Daoy (cell line): ENCODE measurements at regions not wholly inside any gene's neighbourhood (a gene's known extent, or its start where the extent isn't known, plus 50 kb on each side); places are given as distances from the start of the nearest gene placed in this dataset.
"Not testable (repeated sequence)": the region's sequence is repeated elsewhere in the genome, so short reads cannot be mapped to it uniquely, and the experiment has no call there.

Source experiments
- DNase-seq: peaks from one replicate; pipeline ENCODE4 v3.0.0-alpha.2; 2015; ENCODE audit warnings: low read depth

- DNase-seq = no peak
These were observed 582.6 kb downstream of the SLITRK6 start for GRCh38 chr13:85216576-85216975.

DNA sequence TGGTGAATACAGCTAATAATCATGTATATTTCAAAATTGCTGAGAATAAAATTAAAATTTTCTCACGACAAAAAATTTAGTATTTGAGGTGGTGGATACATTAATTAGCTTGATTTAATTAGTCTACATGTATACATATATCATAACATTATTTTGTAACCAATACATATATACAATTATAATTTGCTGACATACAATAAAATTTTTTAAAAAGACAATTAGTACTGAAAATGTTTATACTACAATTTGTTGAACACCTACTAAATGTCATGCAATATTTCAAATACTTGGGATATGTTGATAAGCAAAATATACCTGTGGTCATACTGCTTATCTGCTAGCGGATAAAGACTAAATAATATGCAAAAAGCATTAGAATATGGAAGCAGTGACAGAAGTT, 586.5 kb downstream of the SLITRK6 start:
- DNase-seq = no peak

DNA sequence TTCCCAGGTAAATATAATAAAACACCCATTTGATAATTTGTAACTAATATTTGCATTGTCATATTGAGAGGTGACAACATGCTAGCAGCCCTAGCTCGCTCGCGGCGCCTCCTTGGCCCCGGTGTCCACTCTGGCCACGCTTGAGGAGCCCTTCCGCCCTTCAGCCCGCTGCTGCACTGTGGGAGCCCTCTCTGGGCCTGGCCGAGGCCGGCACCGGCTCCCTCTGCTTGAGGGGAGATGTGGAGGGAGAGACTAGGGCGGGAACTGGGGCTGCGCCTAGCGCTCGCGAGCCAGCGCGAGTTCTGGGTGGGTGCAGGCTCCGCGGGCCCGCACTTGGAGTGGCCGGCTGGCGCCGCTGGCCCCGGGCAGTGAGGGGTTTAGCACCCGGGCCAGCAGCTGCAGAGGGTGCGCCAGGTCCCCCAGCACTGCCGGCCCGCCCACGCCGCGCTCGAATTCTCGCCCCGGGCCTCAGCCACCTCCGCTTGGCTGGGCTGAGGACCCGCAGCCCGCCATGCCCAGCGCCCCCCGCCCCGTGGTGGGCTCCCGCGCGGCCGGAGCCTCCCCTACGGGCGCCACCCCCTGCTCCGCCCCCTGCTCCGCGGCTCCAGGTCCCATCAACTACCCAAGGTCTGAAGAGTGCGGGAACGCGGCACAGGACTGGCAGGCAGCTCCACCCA, 594.4 kb downstream of the SLITRK6 start:
- DNase-seq = peak; percentile 24

GRCh38 chr13:85197431-85197830, 601.8 kb downstream of the SLITRK6 start:
- no peak for DNase-seq

GRCh38 chr13:85194482-85194881, 604.7 kb downstream of the SLITRK6 start:
- DNase-seq = no peak

DNA sequence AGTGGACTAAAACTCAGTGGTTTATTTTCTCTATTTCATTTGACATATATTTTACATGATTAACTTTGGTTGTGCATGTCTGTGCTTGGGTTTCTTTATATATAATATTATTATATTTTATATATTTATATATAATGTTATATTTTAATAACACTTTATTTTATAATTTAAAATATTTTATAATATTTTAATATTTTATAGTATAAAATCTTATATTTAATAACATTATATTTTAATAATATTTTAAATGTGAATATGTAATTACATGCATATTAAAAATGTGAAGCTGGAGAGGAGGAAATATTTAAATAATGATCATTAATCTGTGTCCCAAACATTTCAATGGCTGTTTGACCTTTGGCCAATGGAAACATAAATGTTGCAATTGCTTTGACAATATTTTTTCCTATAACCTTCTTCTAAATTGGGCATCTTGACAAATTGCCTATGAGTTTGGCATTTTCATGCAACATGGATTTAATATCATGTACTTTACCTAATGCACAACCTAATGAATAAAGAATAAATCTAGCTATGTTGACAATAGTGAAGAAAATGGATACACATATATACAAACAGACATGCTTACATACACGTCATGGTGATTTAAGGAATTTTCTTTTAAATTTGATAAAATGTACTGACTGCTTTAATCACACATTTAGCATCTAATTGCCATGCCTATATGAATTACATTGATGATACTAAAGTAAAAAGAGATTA, 607.1 kb downstream of the SLITRK6 start:
- no peak for DNase-seq

- DNase-seq = no peak
These were observed 612.7 kb downstream of the SLITRK6 start for GRCh38 chr13:85186356-85187045.

DNA sequence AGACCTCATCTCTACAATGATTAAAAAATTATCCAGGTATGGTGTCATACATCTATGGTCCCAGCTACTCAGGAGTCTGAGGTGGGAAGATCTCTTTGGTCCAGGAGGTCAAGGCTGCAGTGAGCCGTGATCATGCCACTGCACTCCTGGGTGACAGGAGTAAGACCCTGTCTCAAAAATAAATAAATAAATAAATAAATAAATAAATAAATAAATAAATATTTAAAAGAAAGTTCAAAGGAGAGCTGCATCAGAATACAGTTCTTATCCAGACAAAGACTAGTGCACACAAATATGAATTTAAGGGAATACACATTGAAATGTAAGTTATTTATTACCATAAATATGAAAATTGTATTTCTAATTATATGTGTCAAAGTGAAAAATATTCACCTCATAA, 624.9 kb downstream of the SLITRK6 start:
- no peak for DNase-seq

- DNase-seq = no peak
These were observed 628.8 kb downstream of the SLITRK6 start for GRCh38 chr13:85170372-85170771.

DNA sequence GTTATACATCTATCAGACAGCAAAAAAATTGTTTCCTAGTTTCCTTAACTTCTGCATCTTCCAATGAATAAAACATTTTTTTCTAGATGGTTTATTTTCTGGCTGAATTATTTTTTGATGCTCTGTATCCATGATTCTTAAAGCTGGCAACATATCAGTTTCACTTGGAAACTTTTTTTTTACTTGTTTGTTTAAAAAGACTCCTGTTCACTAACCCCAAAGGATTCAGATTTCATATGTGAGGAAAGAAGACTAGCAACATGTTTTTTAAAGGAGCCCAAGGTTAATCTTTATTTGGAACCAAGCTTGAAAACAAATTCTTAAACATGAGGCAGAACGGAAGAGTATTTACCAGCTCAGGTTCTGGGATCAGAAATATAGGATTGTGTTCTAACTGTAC, 632.3 kb downstream of the SLITRK6 start:
- no peak for DNase-seq

GRCh38 chr13:85163063-85163462, 636.2 kb downstream of the SLITRK6 start:
- no peak for DNase-seq

DNA sequence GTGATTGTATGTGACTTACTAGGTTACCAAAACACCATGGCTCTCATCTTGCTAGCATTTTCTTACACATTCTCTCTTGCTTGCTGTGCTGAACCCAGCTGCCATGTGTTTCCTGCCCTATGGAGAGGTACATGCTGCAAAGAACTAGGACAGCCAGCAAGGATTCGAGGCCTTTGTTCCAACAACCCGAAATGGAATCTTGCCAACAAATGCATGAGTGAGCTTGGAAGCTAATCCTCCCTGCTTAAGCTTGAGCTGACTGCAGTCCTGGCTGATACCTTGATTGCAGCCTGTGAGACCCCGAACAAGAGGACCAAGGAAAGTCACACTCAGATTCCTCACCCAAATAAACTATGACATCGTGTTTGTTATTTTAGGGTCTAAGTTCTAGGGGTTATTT, 651.2 kb downstream of the SLITRK6 start:
- peak; percentile 2 for DNase-seq

DNA sequence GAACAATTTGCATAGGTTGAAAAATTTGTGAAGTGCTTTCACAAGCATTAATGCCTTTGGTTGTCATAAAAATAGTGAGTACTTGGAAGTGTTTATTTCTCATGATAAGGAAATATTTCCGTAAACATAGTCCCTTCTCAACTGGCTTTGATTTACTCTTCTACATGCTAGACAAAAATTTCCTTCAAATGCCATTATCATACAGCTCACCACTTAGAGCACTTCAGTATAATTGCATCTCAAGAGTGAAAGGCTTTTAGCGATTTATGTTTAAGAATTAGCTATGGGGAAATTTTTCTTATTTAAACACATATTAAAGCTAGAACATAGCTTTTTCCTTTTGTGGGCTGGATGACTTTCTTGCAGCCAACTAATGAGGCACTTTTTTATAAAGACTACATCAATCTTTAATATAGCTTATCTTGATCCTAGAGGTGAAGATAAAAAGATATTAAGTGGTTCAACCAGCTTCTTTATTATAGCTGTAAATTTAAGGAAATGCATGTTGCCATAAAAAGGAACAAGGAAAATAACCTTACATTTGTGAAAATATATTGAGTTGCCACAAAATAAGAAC, 656.8 kb downstream of the SLITRK6 start:
- no peak for DNase-seq

GRCh38 chr13:85141401-85141800, 657.8 kb downstream of the SLITRK6 start:
- DNase-seq = no peak

DNA sequence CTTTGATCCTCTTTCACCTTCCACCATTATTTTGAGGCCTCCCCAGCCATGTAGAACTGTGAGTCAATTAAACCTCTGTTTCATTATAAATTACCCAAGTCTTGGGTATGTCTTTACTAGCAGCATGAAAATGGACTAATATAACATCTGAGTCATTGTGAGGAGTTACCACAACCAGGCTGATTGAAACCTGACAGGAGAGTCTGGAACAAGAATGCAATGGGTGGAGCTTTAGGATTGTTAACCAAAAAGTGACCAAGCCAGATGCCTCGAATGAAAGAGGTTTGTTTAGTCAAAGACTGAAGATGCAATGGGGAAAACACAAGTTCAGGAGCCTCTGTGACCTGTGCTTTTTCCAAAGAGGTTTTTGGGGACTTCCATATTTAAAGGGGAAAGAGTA, 659.0 kb downstream of the SLITRK6 start:
- DNase-seq = no peak

DNA sequence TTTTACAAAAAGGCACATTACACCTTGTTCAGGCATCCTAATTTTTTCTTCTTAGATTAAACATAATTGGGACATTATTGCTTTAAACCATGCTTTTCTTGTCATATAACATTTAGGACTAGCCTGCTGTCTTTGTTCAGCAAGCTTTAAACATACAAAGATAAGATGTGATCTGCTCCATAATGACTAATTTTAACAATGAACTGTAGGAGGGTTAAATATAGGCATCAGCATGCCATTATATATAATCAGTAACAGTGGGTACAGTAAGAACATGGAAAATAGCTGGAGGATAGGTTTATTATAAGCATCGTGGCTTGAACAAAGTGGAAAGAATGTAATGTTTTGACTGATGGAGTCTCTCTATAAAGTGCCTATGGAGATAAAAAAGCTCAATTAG, 661.7 kb downstream of the SLITRK6 start:
- DNase-seq = no peak

- DNase-seq = no peak
These were observed 666.2 kb downstream of the SLITRK6 start for GRCh38 chr13:85132986-85133385.

DNA sequence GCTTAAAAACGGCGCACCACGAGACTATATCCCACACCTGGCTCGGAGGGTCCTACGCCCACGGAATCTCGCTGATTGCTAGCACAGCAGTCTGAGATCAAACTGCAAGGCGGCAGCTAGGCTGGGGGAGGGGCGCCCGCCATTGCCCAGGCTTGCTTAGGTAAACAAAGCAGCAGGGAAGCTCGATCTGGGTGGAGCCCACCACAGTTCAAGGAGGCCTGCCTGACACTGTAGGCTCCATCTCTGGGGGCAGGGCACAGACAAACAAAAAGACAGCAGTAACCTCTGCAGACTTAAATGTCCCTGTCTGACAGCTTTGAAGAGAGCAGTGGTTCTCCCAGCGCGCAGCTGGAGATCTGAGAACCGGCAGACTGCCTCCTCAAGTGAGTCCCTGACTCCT, 675.7 kb downstream of the SLITRK6 start:
- DNase-seq = not testable (repeated sequence)

GRCh38 chr13:85108356-85108755, 690.9 kb downstream of the SLITRK6 start:
- DNase-seq = no peak

DNA sequence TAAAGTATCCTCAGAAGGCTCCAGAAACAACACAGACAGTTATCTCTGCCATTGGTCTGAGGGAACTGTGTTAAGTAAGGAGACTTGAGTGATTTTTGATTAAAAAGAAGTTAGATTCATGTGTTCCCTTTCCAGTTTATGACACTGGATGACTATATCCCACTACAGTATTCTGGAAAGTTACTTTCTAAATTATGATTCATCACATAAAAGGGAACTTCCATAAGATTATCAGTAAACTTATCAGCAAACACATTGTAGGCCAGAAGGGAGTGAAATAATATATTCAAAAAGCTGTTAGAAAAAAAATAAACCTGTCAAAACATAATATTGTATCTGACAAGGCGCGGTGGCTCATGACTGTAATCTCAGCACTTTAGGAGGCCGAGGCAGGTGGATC, 700.0 kb downstream of the SLITRK6 start:
- DNase-seq = no peak

GRCh38 chr13:85095418-85096272, 703.6 kb downstream of the SLITRK6 start:
- DNase-seq = no peak

- DNase-seq = peak; percentile 43
These were observed 705.4 kb downstream of the SLITRK6 start for GRCh38 chr13:85093808-85094207.
